CD4-positive, alpha-beta T cell treated with Interleukin-21 for 1 hour (primary cell): ENCODE measurements at regions not wholly inside any gene's neighbourhood (a gene's known extent, or its start where the extent isn't known, plus 50 kb on each side); places are given as distances from the start of the nearest gene placed in this dataset.

Experiments
- DNase-seq: peaks from one replicate; pipeline ENCODE4 v3.0.0-alpha.2; 2020

GRCh38 chr3:30225021-30225420 lies 381.4 kb upstream of the TGFBR2 start:
- no peak for DNase-seq

- no peak for DNase-seq
Measured at GRCh38 chr3:30226601-30227151, 379.7 kb upstream of the TGFBR2 start.

- DNase-seq = peak; percentile 1
Measured at GRCh38 chr3:30227571-30228301, 378.7 kb upstream of the TGFBR2 start.

GRCh38 chr3:30228302-30228631 lies 378.1 kb upstream of the TGFBR2 start:
- no peak for DNase-seq

- no peak for DNase-seq
Measured at GRCh38 chr3:30231277-30232141, 374.9 kb upstream of the TGFBR2 start.

GRCh38 chr3:30232142-30232541 lies 374.3 kb upstream of the TGFBR2 start:
- no peak for DNase-seq

- DNase-seq = no peak
Measured at GRCh38 chr3:30233913-30234646, 372.3 kb upstream of the TGFBR2 start.

GRCh38 chr3:30236011-30236410 lies 370.4 kb upstream of the TGFBR2 start:
- no peak for DNase-seq

- no peak for DNase-seq
Measured at GRCh38 chr3:30241721-30242120, 364.7 kb upstream of the TGFBR2 start.

GRCh38 chr3:30245858-30246622 lies 360.4 kb upstream of the TGFBR2 start:
- no peak for DNase-seq

GRCh38 chr3:30248423-30248822 lies 358.0 kb upstream of the TGFBR2 start:
- DNase-seq = no peak

GRCh38 chr3:30252474-30252873 lies 353.9 kb upstream of the TGFBR2 start:
- no peak for DNase-seq

- DNase-seq = no peak
Measured at GRCh38 chr3:30253832-30254231, 352.6 kb upstream of the TGFBR2 start.

GRCh38 chr3:30256474-30256873 lies 349.9 kb upstream of the TGFBR2 start:
- DNase-seq = no peak

GRCh38 chr3:30258426-30259392 lies 347.7 kb upstream of the TGFBR2 start:
- DNase-seq = no peak

GRCh38 chr3:30259730-30260129 lies 346.7 kb upstream of the TGFBR2 start:
- DNase-seq = no peak

- DNase-seq = no peak
Measured at GRCh38 chr3:30260762-30261161, 345.6 kb upstream of the TGFBR2 start.

GRCh38 chr3:30263238-30263924 lies 343.0 kb upstream of the TGFBR2 start:
- no peak for DNase-seq

GRCh38 chr3:30263925-30264313 lies 342.5 kb upstream of the TGFBR2 start:
- no peak for DNase-seq

GRCh38 chr3:30266524-30266923 lies 339.9 kb upstream of the TGFBR2 start:
- no peak for DNase-seq

- DNase-seq = no peak
Measured at GRCh38 chr3:30268288-30268687, 338.1 kb upstream of the TGFBR2 start.
